ENCODE measurements at regions not wholly inside any gene's neighbourhood (a gene's known extent, or its start where the extent isn't known, plus 50 kb on each side); places are given as distances from the start of the nearest gene placed in this dataset.
"Not testable (repeated sequence)": the region's sequence is repeated elsewhere in the genome, so short reads cannot be mapped to it uniquely, and the experiment has no call there.

DNA sequence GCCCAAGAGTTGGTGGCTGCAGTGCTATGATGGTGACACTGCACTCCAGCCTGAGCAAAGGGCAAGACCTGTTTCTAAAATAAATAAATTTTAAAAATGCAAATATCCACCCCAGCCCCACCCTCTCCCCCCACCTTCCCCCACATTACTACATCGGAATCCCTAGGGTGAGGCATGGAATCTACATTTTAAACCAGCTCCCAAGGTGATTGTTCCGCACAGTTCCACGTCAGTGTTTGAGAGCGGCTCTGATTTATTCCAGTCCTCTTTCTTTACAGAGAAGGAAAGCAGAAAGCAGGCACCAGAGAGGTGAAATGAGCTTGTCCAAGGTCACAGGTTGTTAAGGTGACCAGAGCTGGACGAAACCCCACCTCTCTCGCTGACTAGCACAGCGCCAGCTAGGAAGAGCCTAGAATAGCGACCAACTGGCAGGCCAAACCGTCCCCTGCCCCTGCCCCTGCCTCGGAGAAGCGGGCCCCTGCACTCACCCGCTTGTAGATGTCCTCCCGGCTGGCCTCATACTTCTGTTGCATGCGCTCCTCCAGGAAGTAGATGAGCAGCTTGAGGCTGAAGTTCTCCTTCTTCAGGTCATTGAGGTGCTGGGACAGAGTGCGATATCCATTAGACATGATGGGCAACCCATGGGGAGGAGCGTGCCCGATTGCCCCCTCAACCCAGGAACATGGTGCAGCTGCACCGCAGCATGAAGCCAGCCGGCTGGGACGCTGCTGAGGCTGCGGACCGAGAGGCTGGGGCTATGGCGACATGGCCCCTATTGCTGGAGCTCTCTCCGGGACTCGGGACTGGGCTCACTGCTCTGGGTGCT lies 103.7 kb upstream of the NBPF26 start:
- DNase-seq: not testable (repeated sequence)

DNA sequence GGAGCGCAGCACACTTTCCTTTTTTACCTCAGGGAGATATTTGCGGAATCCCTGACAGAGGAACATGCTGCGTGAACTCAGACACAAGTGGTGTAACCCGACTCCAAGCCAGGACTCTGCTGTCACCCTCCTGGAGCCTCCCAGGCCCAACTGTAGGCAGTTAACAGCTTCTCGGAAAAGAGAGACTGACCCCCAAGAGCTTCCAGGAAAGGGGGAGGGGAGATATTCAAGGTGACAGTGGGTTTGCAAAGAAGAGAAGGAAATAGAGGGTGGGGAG lies 103.1 kb upstream of the NBPF26 start:
- not testable (repeated sequence) for DNase-seq

DNA sequence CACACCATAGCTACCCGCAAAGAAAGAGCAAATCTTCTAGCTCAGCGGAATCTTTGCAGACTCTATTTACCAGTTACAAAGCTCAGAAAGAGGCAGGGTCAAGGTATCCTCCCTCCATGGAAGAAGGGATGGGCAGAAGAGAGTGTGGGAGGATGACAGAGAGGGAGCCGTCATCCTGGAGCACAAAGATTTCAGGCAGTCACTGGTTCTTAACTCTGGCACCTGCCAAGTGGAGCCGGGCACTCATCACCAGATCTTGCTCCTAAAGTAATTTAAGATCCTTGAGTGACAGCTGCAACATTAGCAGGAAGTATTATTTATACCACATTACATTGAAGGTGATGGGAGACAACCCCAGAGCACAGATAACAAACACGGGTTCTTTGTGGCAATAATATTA lies 102.5 kb upstream of the NBPF26 start:
- DNase-seq: not testable (repeated sequence)

DNA sequence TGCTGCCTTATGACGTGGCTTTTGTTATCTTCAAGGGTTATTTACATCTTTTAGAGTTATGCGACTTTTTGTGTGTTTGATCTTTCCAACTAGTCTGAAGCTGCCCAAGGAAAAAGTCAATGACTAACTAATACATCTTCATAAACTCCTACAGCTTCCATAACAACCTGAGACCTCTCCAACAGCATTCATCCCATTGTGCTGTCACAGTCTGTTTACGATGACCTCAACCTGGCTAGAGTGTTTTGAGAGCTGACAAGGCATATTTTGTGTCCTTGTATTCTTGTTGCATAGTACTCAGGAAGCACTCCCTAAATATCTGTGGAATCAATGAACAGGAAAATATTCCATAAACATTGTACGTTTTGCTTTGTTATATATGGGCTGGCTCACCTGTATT lies 100.2 kb upstream of the NBPF26 start:
- DNase-seq: not testable (repeated sequence)

DNA sequence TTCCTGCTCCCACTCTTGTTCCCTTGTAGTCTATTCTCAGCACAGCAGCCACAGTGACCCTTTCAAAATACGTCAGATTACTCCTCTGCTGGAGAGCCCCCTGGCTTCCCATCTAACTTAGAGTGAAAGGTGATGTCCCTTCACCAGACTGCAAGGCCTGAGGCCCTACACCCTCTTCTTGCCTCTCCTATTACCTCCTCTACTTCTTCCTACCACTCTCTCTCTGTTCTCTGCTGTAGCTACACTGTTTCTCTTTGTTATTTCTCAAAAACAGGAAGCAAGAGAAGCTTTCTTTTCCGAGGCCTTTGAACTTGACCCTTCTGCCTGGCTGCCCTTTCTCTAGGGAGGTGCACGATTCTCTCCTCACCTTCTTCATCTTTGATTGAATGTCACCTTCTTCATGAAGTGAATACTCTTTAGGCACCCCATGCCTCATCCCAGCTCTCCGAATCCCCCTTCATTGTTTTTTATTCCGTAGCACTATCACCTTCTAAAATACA lies 99.1 kb upstream of the NBPF26 start:
- DNase-seq: not testable (repeated sequence)

DNA sequence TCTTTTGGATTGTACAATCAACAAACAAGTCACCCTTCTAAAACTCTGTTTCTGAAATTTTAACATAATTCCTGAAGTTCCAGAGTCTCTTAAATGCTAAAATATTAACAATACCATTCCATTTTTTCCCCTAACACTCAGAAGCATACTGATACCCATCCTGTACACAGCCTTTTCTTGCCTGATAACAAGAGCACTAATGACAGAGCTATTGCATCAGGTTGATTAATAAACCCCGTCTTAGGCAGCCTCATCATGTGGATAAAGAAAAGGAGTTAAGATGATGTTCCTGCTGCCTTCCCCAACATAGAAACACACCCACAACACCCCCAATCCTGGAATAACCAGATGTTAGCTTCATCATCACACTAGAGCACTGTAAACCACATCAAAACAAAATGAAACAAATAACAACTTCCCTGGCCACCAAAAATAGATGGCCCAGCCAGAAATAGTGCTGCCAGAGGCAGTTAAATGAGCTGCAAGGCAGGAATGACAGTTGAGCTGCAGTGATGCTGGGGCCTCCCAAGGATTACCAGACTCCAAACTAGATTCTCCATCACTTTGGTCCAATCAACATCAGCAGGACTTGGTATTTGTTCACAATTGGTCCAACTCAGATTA lies 93.8 kb upstream of the NBPF26 start:
- DNase-seq: not testable (repeated sequence)

DNA sequence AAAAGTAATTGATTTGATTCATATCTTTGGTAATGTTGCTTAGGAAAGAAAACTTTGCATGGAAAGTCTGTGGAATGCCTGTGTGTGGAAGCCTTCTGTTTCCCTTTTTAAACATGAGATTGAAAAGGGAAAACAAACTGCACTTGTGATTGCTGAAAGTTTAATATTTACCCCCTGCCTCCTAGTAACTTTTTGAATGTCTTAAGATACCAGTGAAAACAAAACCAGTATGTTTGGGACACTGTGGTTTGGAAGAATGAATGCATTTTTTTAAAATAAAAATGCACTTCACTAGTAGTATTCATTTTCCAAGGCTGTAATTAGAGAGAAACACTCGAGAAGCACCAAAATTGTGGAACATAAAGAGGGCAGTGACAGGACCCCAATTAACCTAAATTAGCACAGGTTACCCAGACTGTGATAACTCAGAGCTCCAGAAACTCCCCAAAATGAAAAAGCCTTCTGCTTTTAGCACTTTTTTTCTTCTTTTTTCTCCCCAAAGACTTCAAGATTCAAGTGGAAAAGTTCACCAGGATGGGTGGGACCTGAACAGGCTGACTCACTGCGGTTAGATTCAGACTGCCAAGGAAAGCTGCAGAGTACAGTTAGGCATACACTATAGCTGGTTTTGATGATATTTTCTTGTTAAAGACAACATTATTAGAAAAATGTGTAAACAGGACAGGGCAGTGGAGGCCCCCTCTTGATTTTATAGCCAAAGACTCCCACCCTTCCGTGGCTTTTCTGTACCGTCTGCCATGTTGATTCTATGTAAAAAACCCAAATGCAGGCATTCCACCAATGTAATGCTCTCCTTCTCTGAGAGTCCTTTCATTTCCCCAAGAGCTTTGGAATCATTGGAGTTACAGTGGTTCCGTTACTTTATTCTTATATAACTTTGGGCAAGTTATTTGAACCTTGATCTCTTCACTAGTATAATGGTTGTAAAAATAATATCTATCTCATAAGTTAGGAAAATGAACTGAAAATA lies 88.6 kb upstream of the NBPF26 start:
- not testable (repeated sequence) for DNase-seq

DNA sequence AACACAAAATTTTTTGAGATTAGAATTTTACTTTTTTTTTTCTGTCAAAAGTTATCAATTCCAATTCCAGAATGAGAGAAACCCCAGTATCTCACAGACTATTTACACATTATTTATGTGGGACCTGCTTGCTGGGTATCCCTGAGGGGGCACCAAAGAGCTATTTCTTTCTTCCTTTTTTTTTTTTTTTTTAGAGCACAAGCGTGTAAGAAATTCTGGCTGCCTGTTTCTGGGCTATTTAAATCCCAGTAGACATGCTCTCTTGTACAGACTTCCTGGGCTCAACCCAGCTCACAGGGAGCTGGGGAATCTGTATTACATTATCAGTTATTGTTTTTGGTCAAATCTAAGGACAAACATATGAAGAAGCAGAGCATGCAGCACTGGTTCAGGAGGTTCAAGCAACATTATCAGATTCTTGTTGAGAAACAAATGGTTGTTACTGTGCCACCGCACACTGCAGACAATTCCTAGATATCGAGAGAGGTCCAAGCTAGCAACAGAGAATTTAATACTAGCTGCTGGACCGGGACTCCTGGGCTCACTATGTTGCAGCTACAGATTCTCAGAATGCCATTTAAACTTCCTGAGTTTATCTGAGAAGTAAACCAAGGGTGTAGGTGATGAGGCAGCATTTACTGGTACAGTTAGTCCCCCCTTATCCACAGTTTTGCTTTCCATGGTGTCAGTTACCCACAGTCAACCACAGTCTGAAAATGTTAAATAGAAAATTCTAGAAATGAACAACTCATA lies 83.3 kb upstream of the NBPF26 start:
- not testable (repeated sequence) for DNase-seq

DNA sequence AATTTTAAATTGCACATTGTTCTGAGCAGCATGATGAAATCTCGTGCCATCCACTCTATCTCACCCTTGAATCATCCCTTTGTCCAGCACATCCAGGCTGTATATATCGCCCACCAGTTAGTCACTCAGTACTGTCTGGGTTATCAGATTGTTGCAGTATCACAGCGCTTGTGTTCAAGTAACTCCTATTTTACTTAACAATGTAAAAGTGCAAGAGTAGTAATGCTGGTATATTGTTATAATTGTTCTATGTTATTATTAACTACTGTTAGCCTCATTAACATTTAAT lies 82.8 kb upstream of the NBPF26 start:
- DNase-seq: not testable (repeated sequence)

DNA sequence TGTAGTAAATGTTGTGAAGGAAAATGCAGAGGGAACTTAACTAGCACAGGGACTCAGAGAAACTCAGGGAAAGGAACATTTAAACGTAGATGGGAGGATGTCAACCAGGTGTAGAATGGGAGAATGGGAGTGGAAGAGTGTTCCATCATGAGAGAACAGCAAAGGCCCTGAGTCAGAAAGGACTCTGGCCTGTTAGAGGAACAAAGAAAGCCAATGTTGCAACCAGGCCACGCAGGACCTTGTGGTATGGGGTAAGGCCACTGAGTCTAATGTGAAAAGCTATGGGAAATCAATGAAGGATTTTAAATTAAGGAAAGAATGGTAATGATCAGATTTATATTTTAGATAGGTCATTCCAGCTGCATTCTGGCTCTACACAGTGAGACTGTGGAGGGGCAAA lies 76.6 kb upstream of the NBPF26 start:
- DNase-seq: not testable (repeated sequence)

DNA sequence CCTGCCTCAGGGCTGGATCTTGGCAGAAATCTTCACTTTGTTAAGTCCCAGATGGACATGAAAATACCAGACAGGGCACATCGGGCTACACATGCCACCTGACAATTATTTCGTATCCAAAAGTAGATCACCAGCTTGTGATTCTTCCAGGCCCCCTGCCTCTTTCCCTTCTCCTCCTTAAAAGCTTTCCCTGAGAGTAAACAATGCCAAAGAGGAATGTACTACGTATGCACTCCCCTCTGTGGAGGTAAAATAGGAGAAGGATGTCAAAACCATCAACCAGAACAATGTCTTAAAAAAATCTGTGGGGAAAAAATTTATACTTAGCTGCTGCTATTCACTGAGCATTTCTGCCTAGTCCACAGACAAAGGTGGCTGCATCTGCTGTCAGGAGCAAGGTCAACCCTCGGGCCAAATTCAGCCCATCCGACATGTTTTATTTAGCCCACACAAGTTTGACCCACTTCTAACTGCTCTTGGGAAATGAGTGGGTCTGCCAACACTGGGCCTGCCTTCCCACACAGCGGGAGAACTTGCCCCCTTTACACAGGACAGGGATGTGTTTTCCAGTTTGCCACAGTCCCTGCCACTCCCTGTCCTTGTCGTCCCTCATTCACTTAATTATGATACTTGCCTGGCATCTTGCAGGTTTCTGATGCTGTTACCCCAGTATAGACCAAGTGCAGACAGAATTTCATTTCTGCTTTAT lies 74.7 kb upstream of the NBPF26 start:
- not testable (repeated sequence) for DNase-seq

DNA sequence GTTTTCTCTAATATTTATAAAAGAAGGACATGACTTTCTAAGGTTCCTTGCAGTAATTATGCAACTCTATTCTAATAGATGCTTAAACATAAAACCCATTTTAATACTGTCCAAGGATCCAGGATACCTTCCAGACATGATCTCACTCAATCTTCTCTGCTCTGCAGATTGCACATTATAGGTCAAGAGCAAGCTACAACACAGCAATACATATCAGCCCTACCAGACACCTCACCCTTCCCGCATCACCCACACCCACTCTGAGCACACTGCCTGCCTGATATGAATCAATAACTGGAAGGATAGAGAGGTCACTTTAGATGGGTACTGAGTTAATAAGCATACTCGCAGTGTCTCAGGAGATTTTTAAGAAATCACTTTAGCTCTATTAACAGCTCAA lies 74.0 kb upstream of the NBPF26 start:
- DNase-seq: not testable (repeated sequence)

DNA sequence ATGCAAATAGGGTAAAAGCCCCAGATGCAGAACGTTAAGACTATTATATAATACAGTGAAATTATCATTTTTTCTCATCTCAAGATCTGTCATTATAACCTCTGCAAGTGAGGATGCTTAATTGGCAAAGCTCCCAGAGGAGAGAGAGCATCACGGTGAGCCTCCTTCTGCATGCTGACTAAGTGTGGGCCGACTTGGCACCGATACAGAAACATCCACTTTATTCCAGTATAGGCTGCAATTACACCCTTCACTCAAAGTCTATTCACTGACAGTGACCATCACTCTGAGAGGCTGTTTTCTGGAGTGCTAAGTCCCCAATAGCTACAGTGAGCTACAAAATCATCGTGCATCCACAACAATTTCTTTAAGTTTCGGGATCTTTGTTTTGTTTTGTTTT lies 69.6 kb upstream of the NBPF26 start:
- not testable (repeated sequence) for DNase-seq

DNA sequence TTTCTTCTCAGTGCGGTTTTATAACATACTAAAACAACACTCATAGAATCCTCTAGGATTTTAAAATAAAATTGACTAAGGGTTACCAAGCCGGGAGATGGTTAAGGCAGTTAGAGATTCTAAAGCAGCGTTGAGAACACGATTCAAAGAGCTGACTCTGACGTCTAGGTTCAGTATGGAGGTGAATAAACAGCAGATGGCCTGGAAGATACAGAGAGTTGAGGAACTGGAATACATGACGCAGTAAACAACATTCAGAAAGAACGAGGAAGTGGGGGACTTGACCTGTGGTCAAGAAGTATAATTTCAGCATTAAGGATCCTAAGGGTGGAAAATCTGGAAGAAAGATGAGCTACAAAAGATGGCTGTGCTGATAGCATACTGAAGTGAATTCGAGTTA lies 68.4 kb upstream of the NBPF26 start:
- DNase-seq: not testable (repeated sequence)

DNA sequence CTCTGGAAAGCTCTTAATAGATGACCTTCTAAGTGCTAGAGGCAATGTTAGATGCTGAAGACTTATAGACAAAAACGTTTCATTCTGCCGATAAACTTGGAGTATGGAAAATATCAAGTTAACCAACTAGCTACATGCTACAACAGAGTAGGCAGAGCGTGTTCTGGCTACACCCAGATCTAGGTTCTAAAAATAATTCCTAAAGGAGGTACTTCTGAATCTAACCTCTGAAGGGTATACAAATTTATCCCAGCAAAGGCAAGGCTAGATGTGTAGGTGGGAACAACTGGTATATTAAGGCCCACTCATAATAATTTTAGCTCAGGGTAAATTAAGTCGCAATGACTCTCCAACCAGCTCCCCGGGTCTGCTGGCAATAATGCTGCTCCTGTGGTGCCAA lies 67.6 kb upstream of the NBPF26 start:
- DNase-seq: not testable (repeated sequence)

DNA sequence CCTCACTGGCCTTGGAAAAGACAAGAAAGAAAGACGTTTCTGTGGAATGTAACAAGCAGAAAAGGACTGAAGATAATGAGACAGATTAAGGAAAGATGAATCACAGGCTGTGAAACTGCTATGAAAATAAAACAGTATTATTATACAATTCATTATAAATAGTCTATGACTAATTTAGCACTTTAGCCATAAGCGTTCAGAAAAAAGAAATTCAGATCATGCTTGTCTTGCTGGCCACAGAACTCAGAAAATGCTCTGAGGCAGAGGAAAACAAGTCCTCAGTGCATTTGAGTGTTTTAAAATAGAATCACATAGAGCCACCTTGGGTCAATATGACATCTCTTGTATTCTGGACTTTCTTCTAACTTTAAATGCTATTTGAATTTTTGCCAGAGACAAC lies 65.9 kb upstream of the NBPF26 start:
- DNase-seq: not testable (repeated sequence)

DNA sequence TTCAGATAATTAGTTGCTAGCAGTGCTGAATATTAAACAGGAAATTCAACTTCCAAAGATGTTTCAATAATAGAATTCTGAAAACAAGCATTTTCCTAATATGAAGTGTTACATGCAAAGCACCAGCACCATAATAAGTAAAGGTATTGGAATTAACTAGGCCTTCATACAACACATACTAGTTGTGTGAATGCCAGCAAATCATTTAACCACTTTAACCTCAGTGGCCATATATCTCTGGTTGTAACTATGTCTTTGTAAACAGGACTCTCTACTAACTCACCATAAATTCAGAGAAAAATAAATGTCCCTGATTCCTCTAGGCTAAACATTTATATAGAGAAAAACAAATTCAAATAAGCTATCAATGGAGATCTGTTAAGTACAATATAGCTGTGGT lies 65.1 kb upstream of the NBPF26 start:
- not testable (repeated sequence) for DNase-seq

DNA sequence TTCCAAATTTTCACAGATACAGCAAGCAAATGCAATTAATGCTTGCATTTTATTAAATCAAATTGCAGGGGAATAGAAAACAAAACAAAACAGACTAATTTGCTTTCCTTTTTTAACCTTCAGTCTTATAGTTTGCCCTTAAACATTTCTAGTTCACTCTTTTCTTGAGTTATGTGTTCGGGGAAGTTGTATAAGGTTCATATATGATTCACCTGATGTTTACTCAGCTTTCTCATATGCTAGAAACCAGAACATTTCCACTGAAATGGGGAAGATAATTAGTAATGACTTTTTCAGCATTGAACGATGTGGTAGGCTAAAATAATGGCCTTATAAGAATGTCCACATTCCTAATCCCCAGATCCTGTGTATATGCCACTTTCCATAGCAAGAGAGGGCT lies 64.6 kb upstream of the NBPF26 start:
- not testable (repeated sequence) for DNase-seq

DNA sequence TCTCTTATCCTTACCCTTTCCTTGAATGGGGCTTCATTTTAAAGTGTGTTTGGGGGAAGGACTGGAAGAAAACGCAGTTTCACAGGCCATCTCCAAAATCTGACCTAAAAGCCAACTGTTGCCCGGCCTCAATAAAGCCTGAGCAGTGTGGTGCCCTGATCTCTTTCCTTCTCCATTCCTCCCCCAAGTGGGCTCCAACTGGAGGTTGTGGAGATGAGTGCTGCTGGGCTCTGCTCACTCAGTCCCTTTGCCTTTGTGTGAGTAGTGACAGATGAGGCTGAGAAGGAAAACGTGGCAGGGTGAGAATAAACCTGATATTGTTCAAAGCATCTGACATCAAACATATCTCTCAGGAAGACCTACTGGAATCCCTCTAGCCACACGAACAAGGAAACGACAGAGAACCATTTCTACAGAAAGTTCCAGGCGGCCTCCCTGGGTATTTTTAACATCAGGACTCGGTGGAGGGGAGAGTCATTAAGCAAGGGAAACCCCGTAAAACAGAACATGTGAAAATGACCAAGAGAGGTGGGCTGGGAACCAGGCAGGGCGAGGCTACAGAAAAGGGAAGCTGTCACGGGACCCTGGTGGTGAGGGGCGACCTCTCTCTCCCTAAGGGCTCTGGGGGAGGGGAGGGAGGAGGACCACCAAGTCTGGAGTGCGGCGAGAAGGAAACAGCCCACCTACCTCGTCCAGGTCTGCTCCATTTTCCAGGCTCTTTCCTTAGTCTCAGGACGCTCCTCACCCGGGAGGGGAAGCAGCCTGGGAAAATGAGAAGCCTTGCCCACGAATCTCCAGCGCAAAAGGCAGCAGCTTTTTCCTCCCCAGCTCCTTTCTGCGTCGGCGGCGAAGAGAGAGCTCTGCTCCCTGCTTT lies 59.1 kb upstream of the NBPF26 start:
- not testable (repeated sequence) for DNase-seq

DNA sequence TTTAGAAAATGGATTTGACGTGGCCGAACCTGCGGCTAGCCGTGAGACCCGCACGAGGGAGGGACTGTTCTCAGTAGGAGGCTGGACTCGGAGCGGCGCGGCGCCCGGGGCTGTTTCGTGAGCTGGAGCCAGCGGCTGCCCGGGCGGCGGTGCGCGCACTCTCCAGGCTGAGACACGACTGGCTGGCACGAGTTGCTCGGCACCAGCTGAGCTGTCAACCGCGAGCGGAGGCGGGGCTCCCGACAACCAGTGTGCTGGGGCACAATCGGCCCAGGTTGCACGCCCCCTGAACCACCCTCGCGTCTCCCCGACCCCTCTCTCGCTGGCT lies 58.5 kb upstream of the NBPF26 start:
- peak; percentile 9 for DNase-seq

DNA sequence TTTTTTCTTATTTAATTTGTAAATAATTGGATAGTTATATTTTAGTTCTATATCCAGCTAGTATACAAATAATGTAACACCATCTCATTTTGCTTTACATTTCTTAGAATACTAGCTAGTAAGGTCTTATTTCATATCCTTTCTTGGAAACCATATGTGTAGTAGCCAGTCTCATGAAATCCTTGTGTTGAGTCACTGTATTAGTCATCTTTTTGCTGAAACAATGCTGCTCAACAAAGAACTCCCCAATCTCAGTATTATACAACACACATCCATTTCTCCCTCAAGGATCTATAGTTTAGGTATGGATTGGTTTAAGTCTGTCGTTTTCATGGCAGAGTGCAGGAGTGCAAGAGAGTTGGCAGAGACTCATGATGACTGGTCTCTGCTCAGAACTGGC lies 55.6 kb upstream of the NBPF26 start:
- not testable (repeated sequence) for DNase-seq
